AG09309 (cell line): ENCODE measurements at regions not wholly inside any gene's neighbourhood (a gene's known extent, or its start where the extent isn't known, plus 50 kb on each side); places are given as distances from the start of the nearest gene placed in this dataset.

ENCODE experiments used
- DNase-seq: peaks from one replicate; pipeline ENCODE4 v3.0.0-alpha.2; 2010; ENCODE audit warnings: low read depth
- H3K4me3 ChIP-seq: 2 replicates; pipeline ENCODE4 v1.5.1; 2011; ENCODE audit warnings: mild to moderate bottlenecking, low read depth, low read length, moderate library complexity; ENCODE audit not compliant: control insufficient read depth
- TF ChIP-seq, protein P1 (sequence below): IDR thresholded peaks from 2 replicates; pipeline ENCODE4 v1.5.1; 2011; ENCODE audit warnings: mild to moderate bottlenecking, low read depth, low read length, inconsistent platforms; ENCODE audit not compliant: insufficient read depth, control insufficient read depth; ENCODE audit errors: missing control alignments

DNA sequence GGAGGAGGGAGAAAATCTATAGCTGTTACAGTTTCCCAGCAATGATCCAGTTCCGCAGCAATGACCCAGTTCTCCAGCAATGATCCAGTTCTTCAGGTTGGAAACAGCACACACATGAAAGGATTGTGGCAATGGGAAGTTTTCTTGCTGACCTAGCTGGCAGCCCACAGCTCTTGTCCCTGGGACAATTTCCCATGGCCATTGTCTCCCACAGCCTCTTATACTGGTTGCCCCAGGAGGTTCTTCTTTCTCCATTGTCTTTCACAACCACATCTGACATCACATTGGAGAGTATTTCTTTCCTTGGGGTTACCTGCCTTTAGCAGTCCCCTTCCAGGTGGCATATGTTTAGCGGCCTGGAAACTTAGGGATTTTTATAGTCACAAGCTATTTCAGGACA, 209.8 kb upstream of the PLEKHG7 start:
- no peak overlapping the region for H3K4me3 ChIP-seq
- TF ChIP-seq, protein P1, sequence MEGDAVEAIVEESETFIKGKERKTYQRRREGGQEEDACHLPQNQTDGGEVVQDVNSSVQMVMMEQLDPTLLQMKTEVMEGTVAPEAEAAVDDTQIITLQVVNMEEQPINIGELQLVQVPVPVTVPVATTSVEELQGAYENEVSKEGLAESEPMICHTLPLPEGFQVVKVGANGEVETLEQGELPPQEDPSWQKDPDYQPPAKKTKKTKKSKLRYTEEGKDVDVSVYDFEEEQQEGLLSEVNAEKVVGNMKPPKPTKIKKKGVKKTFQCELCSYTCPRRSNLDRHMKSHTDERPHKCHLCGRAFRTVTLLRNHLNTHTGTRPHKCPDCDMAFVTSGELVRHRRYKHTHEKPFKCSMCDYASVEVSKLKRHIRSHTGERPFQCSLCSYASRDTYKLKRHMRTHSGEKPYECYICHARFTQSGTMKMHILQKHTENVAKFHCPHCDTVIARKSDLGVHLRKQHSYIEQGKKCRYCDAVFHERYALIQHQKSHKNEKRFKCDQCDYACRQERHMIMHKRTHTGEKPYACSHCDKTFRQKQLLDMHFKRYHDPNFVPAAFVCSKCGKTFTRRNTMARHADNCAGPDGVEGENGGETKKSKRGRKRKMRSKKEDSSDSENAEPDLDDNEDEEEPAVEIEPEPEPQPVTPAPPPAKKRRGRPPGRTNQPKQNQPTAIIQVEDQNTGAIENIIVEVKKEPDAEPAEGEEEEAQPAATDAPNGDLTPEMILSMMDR: no peak
- no peak for DNase-seq

DNA sequence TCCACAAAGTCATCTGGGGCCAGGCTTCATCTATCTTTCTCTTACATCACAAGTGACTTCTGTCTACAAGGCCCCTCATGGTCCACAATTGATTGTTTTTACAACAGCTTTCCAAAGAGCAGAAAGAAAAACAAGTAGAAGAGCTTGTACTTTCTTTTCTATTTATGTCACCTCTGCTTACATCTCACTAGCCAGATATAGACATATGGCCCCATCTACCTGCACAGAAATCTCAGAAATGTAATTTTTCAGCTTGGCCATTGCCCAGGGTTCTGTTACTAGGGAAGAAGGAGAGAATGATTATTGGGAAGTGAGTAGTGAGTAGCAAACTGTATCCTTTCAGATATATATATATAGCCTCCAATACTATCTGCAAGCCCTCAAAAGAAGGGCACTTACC, 210.5 kb upstream of the PLEKHG7 start:
- TF ChIP-seq, protein P1: no peak
- H3K4me3 ChIP-seq: no peak overlapping the region
- DNase-seq: no peak

DNA sequence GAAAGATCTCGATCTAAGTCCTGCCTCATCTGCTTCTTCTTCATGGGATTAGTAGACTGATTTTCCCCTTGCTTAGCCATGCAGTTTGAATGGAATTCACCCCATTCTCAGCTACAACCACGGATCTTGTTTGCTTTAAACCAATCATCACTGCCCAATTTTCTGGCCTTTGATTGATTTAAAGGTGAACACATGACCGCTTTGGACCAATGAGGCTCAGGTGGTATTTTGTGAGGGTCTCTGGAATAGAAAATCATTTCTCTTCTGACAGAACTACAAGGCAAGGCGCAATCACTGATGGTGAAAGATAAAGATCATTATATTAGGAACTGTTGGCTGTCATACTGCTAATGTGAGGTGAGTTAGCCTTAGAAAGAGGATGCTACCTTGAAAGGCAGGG, 213.0 kb upstream of the PLEKHG7 start:
- no peak for DNase-seq
- H3K4me3 ChIP-seq: no peak overlapping the region
- TF ChIP-seq, protein P1: no peak

DNA sequence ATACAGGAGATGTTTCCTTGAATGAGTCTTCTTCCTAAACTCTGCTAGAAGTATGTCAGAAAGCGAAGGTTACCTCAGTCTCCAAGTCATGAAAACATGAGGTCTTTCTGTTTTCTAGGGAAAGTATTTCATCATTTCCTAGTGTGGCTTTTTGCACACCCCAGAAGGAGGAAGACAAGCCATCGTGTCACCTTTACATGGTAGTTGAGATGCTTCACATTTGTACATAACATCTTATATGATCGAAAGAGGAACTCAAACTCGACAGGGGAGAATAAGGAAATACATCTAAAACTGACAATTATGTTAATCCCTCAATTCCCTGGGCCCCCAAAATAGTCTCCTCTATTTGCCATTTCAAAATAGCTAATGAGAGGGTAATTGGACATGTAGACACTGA, 214.1 kb upstream of the PLEKHG7 start:
- TF ChIP-seq, protein P1: no peak
- no peak overlapping the region for H3K4me3 ChIP-seq
- DNase-seq: no peak

DNA sequence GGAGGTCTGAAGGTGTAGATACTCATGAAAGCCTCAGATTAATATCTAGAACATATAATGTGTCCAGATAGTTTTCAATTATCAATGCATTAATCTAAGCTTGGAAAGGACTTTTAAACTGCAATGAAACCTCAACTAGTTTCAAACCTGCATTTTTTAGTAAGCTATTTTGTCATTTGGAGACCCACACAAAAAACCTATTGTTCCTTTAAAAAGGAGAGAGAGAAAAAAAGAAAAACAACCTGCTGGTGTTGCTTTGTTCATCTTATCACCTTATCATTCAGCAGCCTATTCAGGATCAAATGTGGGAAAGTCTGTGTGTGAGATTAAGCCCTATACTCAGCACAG, 215.7 kb upstream of the PLEKHG7 start:
- no peak for DNase-seq
- TF ChIP-seq, protein P1: no peak
- H3K4me3 ChIP-seq: no peak overlapping the region

DNA sequence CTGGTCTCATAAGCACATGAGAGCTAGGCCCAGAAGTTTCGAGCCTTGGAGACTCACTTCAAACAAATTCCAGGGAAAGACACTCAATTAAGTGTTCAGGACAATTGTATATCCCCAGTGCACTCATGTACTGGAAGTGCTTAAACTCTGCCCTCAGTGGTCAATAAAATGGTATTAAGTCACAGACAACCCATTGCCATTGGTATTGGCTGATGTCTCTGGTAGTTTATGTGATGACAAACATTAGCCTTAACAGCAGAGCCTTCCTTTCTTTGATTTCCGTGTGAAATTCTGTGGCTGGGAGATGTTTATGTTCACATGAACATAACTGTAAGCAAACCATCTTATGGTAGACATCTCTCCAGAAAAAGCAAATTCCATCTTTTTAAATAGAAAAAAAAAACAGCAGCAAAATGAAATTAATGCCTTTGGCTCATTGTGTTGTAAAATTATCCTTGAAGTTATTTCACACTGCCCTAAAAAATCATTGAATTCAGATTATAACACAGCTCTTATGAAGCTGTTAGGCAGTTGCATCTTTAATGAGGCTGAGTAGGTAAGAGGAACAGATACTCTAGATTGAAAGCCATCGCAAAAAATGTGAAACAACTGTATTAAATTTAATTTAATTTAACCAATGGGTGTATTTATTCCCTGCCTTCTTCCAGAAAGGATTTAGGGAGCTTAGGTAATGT, 216.2 kb upstream of the PLEKHG7 start:
- TF ChIP-seq, protein P1: no peak
- DNase-seq: no peak
- H3K4me3 ChIP-seq: no peak overlapping the region
